OCI-LY1 (cell line): ENCODE measurements at regions not wholly inside any gene's neighbourhood (a gene's known extent, or its start where the extent isn't known, plus 50 kb on each side); places are given as distances from the start of the nearest gene placed in this dataset.

Source experiments
- H2AFZ ChIP-seq: fragments of 200-600 bp; sonication (generic), shearing (Covaris generic); 2 replicates; pipeline ENCODE4 v1.6.0; 2014; ENCODE audit warnings: antibody characterized with exemption, mild to moderate bottlenecking, low read length
- H3F3A ChIP-seq: fragments of 200-600 bp; sonication (generic), shearing (Covaris generic); 2 replicates; pipeline ENCODE4 v1.6.0; 2014; ENCODE audit warnings: mild to moderate bottlenecking, antibody characterized with exemption, low read length, moderate library complexity; ENCODE audit not compliant: insufficient read depth
- H3K27ac ChIP-seq: fragments of 200-600 bp; sonication (generic); 2 replicates; pipeline ENCODE4 v1.5.1; 2014; ENCODE audit warnings: low read length, mixed run types, mild to moderate bottlenecking, low read depth; ENCODE audit not compliant: poor library complexity, severe bottlenecking
- H3K27me3 ChIP-seq: fragments of 200-600 bp; sonication (generic); 2 replicates; pipeline ENCODE4 v1.6.0; 2014; ENCODE audit warnings: antibody characterized with exemption, mild to moderate bottlenecking, low read length, moderate library complexity; ENCODE audit not compliant: insufficient read depth
- H3K36me3 ChIP-seq: fragments of 200-600 bp; sonication (generic); 2 replicates; pipeline ENCODE4 v1.6.1; 2014; ENCODE audit warnings: mild to moderate bottlenecking, antibody characterized with exemption, low read length, moderate library complexity, mixed read lengths; ENCODE audit not compliant: insufficient read depth
- H3K4me1 ChIP-seq: fragments of 200-600 bp; sonication (generic); 2 replicates; pipeline ENCODE4 v1.5.1; 2014; ENCODE audit warnings: mild to moderate bottlenecking, low read length, moderate library complexity; ENCODE audit not compliant: insufficient read depth, severe bottlenecking
- H3K4me2 ChIP-seq: fragments of 200-600 bp; sonication (generic), shearing (Covaris generic); 2 replicates; pipeline ENCODE4 v1.6.1; 2014; ENCODE audit warnings: low read length
- H3K4me3 ChIP-seq: fragments of 200-600 bp; sonication (generic); 2 replicates; pipeline ENCODE4 v1.5.1; 2014; ENCODE audit warnings: low read length, low read depth, mild to moderate bottlenecking, mixed read lengths; ENCODE audit not compliant: poor library complexity, severe bottlenecking
- H3K79me2 ChIP-seq: fragments of 200-600 bp; shearing (Covaris generic); 2 replicates; pipeline ENCODE4 v1.6.1; 2016; ENCODE audit warnings: mixed run types, low read length, mixed read lengths; ENCODE audit not compliant: insufficient read depth
- H3K9ac ChIP-seq: fragments of 200-600 bp; sonication (generic), shearing (Covaris generic); 2 replicates; pipeline ENCODE4 v1.6.1; 2014; ENCODE audit warnings: mild to moderate bottlenecking, low read length, mixed read lengths
- H3K9me2 ChIP-seq: fragments of 200-600 bp; sonication (generic), shearing (Covaris generic); 2 replicates; pipeline ENCODE4 v1.6.1; 2014; ENCODE audit warnings: low read depth, mild to moderate bottlenecking, low read length, mixed read lengths
- H3K9me3 ChIP-seq: fragments of 200-600 bp; shearing (Covaris generic); 2 replicates; pipeline ENCODE4 v1.6.1; 2014; ENCODE audit warnings: low read length, mixed read lengths
- H4K20me1 ChIP-seq: fragments of 200-600 bp; sonication (generic), shearing (Covaris generic); 2 replicates; pipeline ENCODE4 v1.6.0; 2016; ENCODE audit warnings: mild to moderate bottlenecking, low read length; ENCODE audit not compliant: insufficient read depth
- CTCF ChIP-seq: fragments of 200-600 bp; sonication (generic), shearing (Covaris generic); IDR thresholded peaks from 2 replicates; pipeline ENCODE4 v1.5.1; 2017; ENCODE audit warnings: mild to moderate bottlenecking, antibody characterized with exemption, low read length, moderate library complexity, mixed read lengths
- EZH2 ChIP-seq: fragments of 200-600 bp; sonication (generic), shearing (Covaris generic); IDR thresholded peaks from 2 replicates; pipeline ENCODE4 v1.8.0; 2017; ENCODE audit warnings: borderline replicate concordance, mixed run types, mild to moderate bottlenecking, antibody characterized with exemption, low read length, moderate library complexity, mixed read lengths

- H4K20me1 ChIP-seq, result no peaks in the 10 kb centered on the region
- H3K9me2 ChIP-seq, result no peaks in the 10 kb centered on the region
- H2AFZ ChIP-seq, result 0 out of 2 replicates have a peak overlapping the region, but pooled peaks have one; percentile 23
- H3K4me1 ChIP-seq, result peaks cover 49% of the 10 kb centered on the region
- TF ChIP-seq EZH2 (no peak), CTCF (no peak)
- no peaks in the 10 kb centered on the region for H3K27me3 ChIP-seq
- peak overlapping the region; percentile 92 for H3K9ac ChIP-seq
- no peaks in the 10 kb centered on the region for H3K36me3 ChIP-seq
- peak overlapping the region; percentile 70 for H3K4me2 ChIP-seq
- no peaks in the 10 kb centered on the region for H3K79me2 ChIP-seq
- H3F3A ChIP-seq, result peaks cover 5% of the 10 kb centered on the region
- H3K27ac ChIP-seq, result peak overlapping the region; percentile 99
- peak overlapping the region; percentile 36 for H3K4me3 ChIP-seq
- no peaks in the 10 kb centered on the region for H3K9me3 ChIP-seq
Observed at GRCh38 chr9:82115900-82116299, 127.3 kb downstream of the SPATA31D1 start.

- no peaks in the 10 kb centered on the region for H3K79me2 ChIP-seq
- peak overlapping the region; percentile 99 for H3K27ac ChIP-seq
- peak overlapping the region; percentile 70 for H3K4me2 ChIP-seq
- peaks cover 5% of the 10 kb centered on the region for H3F3A ChIP-seq
- H2AFZ ChIP-seq, result no peak overlapping the region
- H3K9me2 ChIP-seq, result no peaks in the 10 kb centered on the region
- no peak for TF ChIP-seq EZH2
- peak overlapping the region; percentile 92 for H3K9ac ChIP-seq
- H3K9me3 ChIP-seq, result no peaks in the 10 kb centered on the region
- H3K4me1 ChIP-seq, result peaks cover 50% of the 10 kb centered on the region
- no peaks in the 10 kb centered on the region for H3K27me3 ChIP-seq
- no peaks in the 10 kb centered on the region for H3K36me3 ChIP-seq
- H4K20me1 ChIP-seq, result no peaks in the 10 kb centered on the region
- peak overlapping the region; percentile 36 for H3K4me3 ChIP-seq
Observed at GRCh38 chr9:82116556-82116955, 128.0 kb downstream of the SPATA31D1 start.

- Histone ChIP-seq H3K9me2 (no peaks in the 10 kb centered on the region), H3K27me3 (no peaks in the 10 kb centered on the region), H3K4me1 (peaks cover 50% of the 10 kb centered on the region), H3K36me3 (no peaks in the 10 kb centered on the region), H3K79me2 (no peaks in the 10 kb centered on the region), H3K4me3 (peak overlapping the region; percentile 36), H3K4me2 (peak overlapping the region; percentile 70), H3K9me3 (no peaks in the 10 kb centered on the region), H3F3A (peaks cover 5% of the 10 kb centered on the region), H3K27ac (peak overlapping the region; percentile 99), H4K20me1 (no peaks in the 10 kb centered on the region), H3K9ac (peak overlapping the region; percentile 92), H2AFZ (no peak overlapping the region)
- TF ChIP-seq EZH2 (no peak), CTCF (no peak)
Observed at GRCh38 chr9:82117026-82117811, 128.6 kb downstream of the SPATA31D1 start.
